HG03432 (cell line): ENCODE measurements at regions not wholly inside any gene's neighbourhood (a gene's known extent, or its start where the extent isn't known, plus 50 kb on each side); places are given as distances from the start of the nearest gene placed in this dataset.

Source experiments
- ATAC-seq: cut with Tn5 transposase; IDR thresholded peaks from one replicate; pipeline ENCODE4 v1.9.1; 2021; ENCODE audit warnings: mild to moderate bottlenecking, moderate library complexity; ENCODE audit not compliant: unreplicated experiment

DNA sequence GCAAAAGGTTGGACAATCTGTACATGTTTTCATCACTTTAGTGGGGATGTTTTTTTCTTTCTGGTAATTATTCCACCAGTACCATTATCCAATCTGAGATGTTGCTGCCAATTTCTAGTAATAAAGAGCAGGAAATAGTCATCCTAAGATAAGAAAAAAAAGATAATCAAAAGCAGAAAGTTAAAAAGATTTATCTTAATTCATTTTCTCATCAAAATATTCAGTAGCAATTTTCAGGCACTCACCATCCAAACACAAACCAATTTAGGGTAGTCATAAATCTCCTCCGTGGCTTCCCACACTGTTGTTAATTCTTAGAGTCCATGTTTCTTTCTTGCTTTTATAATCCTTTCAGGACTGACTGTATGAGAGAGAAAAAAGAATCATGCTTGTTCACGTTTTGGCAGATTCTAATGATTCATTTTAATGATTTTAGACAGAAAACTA, 263.7 kb upstream of the UGT8 start:
- no peak for ATAC-seq

DNA sequence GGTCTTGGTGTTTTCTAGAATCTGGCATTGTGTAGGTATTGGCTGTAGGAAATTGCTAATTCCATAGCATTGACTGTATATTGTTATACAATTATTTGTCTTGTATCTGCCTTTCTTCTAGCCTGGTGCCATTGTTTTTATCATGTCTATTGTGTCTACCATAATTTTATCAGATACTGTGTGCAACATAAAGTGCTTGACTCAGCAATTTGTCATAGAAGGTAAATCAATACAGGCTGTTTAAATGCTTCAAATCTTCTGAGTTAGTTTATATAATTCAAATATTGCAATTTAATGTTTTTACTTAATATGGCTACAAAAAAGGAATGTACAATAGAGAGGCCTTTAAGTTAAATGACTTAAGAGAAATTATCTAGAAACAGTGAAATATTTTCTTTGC, 263.3 kb upstream of the UGT8 start:
- no peak for ATAC-seq

DNA sequence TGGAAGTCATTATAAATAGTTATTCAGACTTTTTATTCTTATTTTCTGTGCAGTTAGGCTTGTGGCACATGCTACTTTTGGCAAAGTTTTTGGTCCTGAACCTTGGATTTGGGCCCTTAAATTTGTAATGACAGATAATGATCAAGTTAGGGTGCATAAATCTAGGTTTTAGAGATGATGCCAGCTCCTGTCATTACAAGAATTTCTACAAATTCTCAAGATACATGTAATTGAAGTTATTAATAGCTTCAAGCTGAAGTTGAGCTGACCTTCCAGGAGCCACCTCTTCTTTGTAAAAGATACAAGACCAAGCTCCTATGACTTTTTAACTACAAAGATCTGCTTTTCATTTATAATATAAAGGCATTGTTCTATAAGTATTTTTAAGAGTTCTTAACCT, 255.6 kb upstream of the UGT8 start:
- ATAC-seq = no peak

DNA sequence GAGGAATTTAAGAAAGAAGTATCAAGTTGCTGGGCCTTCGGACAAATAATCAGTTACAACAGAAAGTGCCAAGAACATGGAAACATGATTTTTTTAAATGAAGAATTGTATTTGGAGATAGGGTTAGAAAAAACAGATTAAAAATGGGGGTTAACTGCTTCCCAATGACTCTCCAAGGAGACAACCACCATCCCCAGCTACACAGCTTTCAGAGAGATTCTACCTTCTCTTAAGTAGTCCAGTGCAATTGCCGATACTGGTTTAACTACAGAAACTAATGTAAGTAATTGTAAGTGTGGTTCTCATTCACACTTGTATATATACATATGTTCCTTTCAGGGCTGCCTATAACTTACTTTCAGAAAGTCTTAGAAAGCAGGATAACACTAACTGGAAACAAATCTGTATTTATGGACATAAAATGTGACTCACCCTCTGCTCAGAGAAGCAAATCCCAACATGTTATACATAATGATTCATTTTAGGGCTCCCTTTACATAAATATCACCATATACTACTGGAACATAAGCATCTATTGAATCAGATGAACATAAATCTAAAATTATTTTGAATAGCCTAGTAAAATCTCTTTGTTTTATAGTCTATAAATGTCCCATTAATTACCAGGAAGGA, 248.9 kb upstream of the UGT8 start:
- no peak for ATAC-seq

DNA sequence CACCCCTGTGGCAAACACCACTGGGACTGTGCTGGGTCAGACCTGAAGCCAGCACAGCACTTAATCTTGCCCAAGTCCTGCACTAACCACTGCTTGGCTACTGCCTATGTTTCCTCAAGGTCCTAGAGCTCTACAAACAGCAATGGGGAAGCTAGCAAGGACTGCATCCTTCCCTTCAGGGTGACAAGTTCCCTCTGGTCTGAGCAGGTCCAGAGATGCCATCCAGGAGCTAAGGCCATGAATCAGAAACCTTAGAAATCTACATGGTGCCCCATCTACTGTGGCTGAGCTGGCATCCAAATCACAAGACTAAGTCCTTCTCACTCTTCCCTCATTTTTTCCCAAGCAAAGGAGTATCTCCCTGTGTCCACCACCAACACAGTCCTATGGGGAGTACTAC, 239.7 kb upstream of the UGT8 start:
- no peak for ATAC-seq

DNA sequence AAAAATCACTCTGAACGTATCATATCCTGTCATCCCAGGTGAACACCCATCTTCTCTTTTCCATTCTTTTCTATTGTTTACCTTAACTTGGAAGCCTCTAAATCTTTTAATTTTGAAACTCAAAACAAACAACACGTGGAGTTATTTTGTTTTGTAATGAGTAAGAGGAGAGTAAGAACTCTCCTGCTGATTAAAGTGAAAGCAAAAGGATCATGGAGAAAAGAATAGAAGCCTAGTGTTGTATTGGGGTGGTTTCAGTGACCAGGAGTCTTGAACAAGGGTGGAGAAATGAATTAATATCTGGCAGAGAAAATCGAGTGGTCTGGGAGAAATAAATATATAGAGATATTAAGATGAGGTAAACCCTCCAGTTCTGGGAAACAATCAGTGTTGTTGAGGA, 237.4 kb upstream of the UGT8 start:
- peak; percentile 67 for ATAC-seq

DNA sequence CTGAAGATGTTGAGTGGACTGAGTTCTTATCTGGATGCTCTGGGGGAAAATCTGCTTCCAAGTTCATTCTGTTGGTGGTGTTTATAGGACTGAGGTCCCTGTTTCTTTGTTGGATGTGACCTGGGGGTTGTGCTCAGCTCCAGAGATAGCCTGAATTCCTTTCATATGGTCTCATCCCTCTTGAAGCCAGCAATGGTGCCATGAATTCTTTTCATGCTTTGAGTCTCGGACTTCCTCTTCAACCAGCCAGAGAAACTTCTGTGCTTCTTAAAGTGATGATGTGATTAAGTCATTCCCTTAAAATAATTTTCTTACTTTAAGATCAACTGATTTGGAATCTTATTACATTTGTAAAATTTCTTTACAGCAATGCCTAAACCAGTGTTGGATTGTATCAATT, 233.8 kb upstream of the UGT8 start:
- no peak for ATAC-seq

DNA sequence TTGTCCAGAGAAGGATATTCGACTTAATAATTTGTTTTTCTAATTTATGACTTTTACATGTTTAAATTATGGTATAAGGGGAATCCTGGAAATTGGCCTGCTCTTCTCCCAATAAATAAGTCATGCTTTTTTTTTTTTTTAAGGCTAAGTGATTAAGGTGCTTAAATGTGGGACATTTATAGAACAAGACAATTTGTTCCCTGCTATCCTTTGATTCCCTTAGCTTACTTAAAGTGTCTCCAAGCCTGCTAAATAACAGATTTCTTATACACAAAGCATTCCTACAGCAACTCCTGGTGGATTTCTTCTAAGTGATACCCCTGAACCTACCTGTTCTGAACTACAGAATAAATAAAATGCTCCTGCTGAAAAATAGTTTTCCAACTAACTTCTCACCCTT, 233.0 kb upstream of the UGT8 start:
- ATAC-seq = no peak

DNA sequence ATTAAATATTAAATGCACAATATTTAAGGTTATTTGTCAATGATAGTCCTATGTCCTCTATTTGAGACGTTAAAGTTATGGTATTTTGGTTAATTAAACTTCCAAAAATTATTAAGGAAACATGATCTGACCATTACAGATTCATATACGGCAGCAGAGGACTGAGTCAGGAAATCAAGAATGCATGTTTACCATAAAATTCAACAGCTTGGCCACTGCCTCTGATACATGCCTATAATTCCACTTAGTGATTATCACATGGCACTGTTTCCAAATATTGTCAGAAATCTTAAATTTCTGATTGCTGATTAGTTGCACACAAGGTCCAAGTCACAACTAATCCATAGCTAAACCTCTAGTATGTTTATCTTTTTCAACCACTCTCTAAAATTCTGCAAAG, 232.2 kb upstream of the UGT8 start:
- no peak for ATAC-seq

DNA sequence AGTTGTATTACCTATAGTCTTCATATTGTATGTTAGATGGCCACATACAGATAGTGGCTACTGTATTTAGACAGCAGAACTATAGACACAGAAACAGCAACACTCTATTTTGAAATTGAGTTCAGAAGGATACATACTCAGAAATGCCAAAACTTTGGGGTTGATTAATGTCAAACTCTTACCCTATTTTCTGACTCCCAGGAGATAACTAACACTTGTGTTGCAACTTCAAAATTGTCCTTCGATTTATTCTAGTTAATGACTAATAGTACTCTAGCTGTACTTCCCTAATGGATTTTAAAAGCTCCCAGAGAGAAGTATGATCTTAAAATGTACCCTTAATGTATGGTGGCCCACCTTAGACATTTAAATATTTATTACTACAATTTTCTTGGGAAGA, 229.9 kb upstream of the UGT8 start:
- ATAC-seq = no peak

DNA sequence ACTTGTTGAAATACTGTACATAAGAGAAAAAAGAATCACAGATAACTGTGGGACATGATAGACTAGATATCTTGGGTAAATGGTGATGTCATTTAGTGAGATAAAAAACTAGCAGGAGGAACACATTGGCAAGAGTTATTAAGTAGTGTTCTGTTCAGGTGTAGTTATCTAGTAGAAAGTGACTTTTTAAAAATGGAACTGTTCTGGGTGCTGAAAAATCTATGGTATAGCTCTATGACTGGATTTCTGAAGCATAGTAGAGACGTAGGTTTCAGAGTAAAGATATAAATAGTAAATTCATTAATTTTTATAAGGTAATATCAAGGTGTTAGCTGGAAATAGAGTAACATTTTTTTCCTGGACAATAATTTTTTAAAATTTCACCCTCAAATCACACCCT, 225.1 kb upstream of the UGT8 start:
- ATAC-seq = no peak

DNA sequence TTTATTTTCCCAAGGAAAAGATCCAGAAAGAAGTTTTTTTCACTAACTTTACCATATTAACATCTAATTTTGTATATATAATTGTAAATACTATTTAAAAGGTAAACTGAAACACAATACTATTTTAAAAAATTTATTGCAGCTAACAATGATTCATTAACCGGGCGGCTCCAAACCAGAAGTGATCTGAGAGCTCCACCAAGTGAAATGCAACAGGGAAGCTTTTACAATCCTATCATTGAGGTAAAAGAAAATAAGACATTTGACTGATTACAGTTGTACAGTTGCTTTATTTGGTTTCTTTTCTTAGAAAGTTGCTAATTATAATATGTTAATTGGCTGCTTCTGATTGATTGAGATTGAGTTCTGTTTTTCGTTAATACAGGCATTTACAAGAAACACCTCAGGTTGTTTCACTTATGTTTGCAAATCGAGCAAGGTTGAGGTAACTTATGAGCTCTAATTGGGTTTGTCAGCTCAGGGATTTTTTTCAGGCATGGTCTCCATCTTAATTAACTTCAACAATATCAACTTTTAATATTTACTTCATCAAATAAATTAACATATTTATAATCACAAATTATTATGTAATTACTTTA, 220.2 kb upstream of the UGT8 start:
- no peak for ATAC-seq

DNA sequence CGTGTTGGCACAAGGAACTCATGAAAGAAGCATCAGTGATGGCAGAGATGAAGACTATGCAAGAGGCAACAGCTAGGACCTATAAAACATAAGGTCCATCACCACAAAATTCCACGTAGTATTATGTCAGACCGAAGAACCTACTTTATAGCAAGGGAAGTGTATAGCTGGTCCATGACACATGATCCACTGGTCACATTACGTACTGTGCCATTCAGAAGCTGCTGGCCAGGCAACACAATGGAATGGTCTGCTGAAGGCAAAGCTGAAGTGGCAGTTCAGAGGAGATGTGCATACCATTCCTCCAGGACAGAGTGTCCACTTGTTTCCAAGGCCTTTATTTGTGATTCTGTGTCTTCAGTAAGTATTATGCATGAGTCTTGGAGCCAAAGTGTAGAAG, 215.5 kb upstream of the UGT8 start:
- ATAC-seq = no peak

DNA sequence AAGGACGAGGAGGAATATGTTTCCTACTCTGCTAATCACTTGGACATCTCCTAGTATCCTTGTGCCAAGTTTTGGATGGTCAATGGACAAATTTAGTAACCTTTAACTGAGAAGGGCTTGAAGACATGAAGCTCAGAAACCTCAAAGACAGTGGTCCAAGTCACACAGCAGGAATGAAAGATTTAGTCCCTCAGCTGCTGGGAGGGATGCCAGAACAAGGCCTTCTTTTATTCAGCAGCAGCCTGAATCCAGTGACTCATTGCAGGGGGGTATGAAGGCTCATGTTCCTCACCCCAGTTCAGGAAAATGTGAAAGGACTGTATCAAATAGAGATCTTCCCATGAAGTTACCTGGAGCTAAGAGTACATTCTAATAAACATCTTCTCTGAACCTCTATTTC, 214.9 kb upstream of the UGT8 start:
- ATAC-seq = no peak

DNA sequence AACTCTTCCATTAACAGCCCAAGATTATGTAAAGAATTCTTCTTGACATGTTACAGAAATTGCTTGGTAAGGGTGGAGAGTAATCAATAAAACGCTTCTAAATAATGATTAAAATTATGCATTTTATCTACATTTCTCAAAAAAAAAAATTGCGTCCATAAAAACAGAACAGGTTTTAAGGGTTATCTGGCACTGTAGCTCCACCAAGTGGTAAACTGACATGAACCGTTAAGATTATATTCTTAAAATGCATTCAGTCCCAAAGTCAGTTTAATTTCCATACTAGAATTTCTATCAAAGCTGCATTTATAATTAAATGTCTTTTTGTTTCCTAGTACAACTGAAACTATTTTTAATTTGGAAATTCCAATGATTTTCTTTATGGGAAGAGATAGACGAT, 214.0 kb upstream of the UGT8 start:
- ATAC-seq = no peak

DNA sequence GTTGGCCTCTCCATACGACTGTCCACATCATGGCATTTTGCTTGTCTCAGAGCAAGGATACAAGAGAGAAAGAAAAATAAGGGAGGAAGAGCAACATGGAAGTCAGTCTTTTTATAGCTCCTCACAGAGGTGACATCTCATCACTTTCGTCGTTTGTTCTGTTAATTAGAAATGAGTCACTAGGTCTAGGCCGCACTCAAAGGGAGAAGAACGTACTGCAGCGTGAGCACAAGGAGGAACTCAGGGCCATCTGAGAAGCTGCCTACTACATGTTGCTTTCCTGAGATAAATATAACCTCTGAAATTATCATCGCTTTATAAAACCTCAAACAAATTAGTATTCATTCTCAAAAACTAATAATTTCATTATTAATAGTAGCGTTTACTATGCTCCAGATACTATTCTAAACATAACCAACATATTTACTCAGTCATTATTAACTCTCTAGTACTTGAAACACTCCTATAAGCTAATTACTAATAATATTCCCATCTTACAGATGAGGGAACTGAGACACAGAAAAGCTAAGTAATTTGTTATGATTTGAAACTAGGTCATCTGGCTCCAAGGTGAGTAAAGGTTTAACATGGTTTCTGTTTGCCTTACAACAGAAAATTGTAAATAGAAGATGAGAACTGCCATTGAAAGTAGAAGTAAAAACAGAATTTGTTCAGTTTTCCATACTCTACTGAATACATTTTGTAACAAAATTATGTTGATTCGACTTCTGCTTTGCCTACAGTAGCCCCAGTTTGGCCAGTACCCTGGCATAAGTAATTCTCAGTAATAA, 213.2 kb upstream of the UGT8 start:
- peak; percentile 59 for ATAC-seq

DNA sequence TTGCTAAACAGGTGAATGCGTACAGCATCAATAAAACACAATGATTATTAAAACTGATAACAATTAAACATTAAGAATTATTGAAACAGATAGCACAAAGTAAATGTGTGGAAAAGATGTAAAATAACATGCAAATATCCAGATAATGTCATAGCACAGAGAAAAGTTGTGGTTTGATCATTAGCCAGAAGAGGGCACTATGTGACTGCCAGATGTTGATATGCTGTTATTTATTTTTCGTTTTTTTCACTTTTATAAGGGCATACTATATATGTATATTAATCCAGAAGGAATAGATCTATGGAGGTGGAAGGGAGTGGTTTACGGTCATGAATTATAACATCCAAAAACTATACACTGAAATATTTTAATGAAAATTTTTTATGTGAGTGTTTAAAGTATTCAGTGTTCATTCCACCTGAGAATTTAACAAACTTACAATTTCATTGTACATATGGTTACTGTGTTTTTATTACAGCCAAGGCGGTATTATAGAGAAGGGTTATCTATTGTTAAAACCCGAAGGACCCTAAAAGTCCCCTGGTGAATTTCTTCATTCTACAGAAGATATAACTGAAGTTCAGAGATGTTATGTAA, 211.9 kb upstream of the UGT8 start:
- no peak for ATAC-seq

DNA sequence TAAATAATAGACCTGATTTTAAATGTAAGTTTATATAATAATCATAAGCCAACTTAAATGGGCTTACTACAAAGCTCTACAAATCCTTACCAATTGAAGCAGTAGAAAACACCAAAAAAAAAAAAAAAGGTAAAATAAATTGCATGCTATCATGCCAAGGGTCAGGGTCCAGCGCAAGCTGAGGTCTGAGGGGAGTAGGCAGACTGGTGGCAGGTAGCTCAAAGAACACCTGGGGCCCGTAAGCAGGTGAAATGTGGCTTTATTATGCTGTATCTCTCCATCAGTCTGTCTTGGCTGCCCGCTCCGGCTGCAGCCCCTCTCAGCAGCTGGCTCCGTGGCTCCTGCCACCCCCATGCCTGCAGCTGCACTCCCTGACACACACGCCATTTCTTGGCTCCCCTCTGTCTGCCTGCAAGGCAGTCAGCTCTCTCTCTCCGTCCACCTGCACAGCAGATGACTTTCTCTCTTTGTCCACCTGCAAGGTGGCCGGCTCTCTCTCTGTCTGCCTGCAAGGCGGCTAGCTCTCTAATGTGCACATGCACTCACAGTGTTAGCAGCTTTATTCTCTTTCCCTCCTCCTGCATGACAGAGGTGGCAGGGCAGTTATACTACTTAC, 209.4 kb upstream of the UGT8 start:
- ATAC-seq = no peak

DNA sequence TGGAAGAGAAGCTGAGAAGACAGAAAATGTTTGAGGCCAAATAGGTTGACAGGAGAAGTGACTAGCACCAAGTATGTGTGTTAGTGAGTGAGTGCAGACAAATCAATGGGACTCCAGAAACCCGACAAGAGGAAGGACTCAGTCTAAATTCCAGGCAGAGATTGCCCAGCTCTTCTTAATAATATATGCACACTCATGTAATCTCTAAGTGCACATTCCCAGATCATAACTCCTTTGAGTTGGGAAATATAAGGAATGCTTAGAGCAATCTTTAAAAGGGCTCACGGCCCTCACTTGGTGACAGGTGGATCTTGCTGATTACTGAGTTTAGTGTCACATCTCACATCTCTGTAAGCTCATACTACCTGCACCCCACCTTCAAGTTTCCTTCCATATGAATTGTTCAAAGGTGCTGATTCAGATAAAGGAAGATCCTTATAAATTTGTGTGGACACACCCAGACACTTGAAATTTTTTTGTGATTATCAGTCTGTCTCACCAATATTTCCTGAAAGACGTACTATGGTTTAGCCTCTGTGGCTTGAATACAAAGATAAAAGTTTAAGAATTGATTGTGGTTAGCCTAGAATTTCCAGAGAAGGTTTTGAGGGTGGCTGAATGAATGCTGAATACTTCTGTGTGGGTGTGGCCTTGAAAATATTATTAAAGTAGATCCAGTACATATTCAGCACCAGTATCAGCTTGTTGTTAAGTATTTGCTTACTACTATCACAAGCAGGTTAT, 205.1 kb upstream of the UGT8 start:
- ATAC-seq = no peak

DNA sequence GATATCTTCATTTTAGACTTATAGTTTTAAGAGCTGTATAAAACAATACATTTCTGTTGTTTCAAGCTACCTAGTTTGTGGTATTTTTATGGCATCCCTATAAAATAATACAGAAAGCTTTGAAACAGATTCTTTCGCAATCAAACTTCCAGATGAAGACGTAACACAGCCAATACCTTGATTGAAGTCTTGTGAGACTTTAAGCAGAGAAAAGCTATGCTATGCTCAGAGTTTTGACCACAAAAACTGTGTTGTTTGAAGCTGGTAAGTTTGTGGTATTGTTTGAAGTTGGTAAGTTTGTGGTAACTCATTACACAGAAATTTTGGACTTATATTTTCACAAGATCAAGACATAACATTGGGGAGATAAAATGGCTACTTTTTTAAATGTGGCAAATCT, 201.8 kb upstream of the UGT8 start:
- ATAC-seq = no peak

DNA sequence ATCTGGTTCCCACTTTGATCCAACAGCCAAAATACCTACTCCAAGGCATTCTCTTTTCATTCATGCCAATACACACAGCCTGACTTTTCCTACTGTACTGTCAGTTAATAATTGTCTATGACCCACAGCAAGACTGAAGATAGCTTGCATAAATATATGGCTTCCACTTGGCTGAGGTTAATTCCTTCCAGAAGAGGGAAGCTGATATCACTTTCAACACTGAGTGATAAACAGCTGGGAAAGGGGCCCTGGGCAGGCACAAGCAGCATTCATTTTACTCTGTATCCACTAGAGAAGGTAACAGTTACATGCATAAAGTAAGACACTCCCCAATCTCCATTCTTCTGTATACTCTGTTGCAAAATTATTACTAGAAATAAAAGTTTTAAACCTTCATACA, 200.2 kb upstream of the UGT8 start:
- ATAC-seq = no peak
